DOHH2 (cell line): ENCODE measurements at regions not wholly inside any gene's neighbourhood (a gene's known extent, or its start where the extent isn't known, plus 50 kb on each side); places are given as distances from the start of the nearest gene placed in this dataset.

Experiments used
- EZH2phosphoT487 ChIP-seq: fragments of 200-600 bp; sonication (generic); IDR thresholded peaks from 2 replicates; pipeline ENCODE4 v1.6.1; 2017; ENCODE audit warnings: borderline replicate concordance, mild to moderate bottlenecking, antibody characterized with exemption, low read length, moderate library complexity, mixed read lengths
- TF ChIP-seq, protein P1 (sequence below): fragments of 200-600 bp; sonication (generic); IDR thresholded peaks from one replicate; pipeline ENCODE4 v1.5.1; 2014; ENCODE audit warnings: antibody characterized with exemption, mild to moderate bottlenecking, low read depth, low read length; ENCODE audit not compliant: poor library complexity, severe bottlenecking

DNA sequence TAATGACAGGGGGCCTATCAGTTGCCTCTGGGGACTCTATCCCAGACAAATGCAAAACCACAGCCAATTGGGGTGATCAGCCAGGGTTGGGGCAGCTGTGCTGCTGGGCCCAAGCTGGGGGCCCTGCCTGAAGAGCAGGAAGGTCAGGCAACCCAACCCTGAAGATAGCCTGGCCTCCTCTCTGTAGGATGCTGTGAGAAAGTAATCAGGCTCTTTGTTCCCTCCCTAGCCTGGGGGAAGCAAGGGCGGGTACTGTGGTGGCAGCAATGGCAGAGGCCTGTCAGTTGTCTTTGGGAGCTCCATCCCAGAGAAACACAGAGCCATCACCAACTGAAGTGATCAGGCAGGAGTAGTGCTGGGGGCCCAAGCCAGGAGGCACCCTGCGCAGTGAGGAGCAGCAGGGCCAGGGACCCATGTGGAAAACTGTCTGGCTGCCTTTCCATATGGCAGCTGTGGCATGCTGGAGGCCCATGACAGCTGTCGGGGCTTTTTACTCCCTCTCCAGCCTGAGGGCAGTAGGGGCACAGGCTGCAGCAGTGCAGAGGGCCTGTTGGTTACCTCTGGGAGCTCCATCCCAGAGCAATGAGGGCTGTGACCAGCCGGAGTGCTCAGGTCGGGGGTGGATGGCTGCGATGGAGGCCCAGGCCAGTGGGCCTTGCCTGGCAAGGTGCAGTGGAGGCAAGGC is 73.6 kb upstream of the ATP12A start:
- TF ChIP-seq, protein P1, sequence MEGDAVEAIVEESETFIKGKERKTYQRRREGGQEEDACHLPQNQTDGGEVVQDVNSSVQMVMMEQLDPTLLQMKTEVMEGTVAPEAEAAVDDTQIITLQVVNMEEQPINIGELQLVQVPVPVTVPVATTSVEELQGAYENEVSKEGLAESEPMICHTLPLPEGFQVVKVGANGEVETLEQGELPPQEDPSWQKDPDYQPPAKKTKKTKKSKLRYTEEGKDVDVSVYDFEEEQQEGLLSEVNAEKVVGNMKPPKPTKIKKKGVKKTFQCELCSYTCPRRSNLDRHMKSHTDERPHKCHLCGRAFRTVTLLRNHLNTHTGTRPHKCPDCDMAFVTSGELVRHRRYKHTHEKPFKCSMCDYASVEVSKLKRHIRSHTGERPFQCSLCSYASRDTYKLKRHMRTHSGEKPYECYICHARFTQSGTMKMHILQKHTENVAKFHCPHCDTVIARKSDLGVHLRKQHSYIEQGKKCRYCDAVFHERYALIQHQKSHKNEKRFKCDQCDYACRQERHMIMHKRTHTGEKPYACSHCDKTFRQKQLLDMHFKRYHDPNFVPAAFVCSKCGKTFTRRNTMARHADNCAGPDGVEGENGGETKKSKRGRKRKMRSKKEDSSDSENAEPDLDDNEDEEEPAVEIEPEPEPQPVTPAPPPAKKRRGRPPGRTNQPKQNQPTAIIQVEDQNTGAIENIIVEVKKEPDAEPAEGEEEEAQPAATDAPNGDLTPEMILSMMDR = no peak
- no peak for TF ChIP-seq EZH2phosphoT487
